ENCODE measurements at regions not wholly inside any gene's neighbourhood (a gene's known extent, or its start where the extent isn't known, plus 50 kb on each side); places are given as distances from the start of the nearest gene placed in this dataset.
"Not testable (repeated sequence)": the region's sequence is repeated elsewhere in the genome, so short reads cannot be mapped to it uniquely, and the experiment has no call there.

DNA sequence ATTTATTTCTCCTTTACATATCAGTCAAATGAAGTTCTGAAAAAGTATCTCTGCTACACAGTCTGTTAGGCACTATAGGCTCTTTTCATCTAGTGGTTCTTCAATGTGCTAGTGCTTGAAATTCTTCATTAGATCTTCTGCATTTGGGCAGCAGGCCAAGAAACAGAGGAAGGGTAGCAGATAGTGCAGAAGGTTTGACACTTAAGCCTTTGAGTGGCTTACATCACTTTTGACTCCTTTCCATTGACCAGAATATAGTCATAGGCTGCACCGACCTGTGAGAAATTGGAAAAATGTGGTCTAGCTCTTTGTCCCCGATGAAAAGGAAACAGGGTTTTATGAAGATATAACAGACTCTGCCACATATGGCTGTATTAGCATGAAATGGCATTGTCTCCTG is 459.5 kb upstream of the PTGER4 start:
- no peak for DNase-seq

DNA sequence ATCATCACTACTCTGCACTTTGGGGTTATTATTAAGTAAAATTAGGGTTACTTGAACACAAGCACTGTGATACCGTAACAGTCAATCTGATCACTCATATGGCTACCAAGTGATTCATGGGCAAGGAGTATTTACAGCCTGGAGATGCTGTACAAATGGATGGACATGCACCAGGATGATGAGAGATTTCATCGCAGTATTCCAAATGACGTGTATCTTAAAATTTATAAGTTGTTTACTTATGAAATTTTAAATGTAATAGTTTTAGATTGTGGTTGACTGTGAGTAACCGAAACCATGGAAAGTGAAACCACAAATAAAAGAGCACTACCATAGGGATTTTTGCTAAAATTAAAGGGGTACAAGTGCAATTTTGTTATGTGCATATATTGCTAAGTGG is 462.2 kb upstream of the PTGER4 start:
- DNase-seq, result no peak

DNA sequence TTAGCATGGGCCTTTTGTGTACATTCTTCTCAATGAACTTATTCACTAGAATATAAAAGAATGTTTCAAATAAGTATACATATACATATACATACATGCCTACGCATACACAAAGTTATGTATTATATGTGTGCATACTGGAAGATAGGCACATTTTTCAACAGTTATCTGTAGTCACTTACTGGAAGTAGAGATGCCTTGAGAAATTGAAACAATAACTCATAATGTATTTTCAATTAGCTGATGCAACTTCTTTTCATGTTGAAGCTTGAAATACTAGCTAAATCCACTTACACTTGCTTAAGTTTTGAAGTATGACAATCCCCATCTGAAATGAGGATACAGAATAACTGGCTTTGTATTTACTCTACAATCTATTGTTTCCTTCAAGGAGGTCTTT is 469.0 kb upstream of the PTGER4 start:
- DNase-seq, result no peak

DNA sequence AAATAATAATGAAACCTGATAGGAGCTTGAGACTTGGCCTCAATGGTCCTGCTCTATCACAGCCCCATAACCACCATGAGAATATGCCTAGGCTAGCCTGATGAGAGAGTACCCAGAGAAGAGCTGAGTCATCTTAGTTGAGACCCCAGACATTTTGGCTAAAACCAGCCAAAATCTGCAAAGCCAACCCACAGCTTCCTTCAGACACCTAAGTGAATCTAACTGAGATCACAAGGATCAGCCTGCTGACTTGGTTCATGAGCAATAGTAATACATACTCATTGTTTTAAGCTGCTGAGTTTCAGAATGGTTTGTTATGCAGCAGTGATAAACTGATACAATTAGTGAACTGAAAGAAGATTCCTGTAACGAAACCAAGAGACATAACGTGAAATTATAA is 473.7 kb upstream of the PTGER4 start:
- DNase-seq, result no peak

DNA sequence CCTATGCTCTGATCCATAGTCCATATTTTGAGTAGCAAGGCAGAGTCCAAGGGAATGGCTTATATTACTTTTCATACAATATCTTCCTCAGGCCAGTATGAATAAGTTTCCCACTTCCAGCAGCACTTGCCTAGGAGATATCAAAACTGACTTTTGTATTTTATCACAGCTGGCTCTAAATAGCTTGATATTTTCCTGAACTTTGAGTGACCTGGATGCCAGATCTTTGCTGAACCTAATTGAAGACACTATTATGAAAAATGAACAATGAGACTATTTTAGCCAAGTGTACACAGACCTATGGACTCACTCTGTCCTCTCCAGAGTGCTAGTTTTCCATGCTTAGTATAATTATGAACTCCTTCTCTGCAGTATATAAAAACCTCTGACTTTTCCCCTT is 475.6 kb upstream of the PTGER4 start:
- no peak for DNase-seq

DNA sequence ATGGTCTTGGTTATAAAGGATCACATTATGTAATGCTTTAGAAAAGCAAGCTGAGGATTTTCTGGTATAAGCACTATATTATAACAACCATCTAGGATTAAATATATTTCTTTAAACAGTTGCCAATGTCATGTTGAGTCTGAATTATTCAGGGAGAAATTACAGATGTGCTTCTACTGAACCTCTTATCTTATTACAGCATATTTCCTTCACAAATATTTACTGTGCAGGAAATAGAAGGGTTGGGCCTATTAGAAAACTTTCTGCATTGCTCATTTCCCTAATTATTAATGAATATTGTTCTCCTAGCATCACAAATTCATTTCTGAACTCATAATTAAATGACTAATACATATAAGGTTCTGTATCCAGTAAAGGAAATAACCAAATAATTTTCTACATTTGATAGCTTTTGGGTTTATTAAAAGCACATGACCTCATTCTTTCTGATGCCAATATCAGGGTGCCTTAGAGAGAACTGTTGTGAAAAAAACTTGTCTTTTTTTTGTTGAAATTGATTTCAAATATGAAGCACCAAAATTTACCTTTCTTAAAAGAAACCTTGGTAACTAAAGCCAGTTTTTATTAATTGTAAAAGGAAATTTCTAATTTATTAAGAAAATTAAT is 476.8 kb upstream of the PTGER4 start:
- DNase-seq, result no peak

DNA sequence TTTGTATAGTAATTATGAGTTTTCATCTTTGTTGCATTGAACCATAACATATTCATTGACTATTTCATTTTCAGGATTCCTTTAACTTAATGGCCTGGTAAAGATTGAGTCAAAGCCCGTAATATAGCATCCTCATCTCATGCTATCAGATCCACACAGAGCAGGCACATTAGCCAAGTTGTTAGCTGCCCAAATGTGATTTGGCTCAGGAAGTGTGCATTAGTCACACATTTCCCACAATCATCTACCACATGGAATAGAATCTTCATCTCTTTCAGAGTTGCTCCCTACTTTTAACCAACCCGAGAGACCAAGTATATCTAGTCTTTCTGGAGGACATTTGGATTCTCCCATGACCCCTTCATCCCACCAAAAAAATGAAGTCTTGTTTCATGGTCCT is 481.0 kb upstream of the PTGER4 start:
- DNase-seq, result no peak

DNA sequence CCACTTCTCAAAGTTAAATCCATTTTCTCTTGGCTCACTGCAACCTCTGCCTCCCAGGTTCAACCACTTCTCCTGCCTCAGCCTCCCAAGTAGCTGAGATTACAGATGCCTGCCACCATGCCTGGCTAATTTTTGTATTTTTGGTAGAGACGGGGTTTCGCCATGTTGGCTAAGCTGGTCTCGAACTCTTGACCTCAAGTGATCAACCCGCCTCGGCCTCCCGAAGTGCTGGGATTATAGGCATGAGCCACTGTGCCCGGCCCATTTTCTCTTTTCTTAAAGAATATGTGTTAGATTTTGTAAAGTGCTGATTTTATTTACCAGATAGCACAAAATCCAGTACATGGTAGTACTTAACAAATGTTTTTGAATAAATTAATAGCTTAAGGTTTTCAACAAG is 484.1 kb upstream of the PTGER4 start:
- not testable (repeated sequence) for DNase-seq

DNA sequence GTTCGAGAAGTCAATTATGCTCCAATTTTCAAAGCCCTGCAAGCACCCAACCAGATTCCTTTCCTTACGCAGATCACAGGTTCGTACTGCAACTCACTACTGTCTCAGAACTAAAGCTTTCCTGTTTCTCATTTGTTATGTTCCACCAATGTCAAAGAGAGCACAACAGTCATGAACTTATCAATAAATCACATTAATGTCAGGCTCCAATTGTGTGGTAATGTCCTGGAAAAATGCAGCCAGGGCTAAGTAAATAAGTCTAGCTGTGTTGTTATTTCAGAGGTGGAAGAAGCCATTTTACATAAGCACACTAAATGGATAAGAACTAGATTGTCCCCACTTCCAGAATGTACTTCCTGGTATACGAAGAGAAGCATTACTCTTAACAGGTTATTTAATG is 488.6 kb upstream of the PTGER4 start:
- no peak for DNase-seq

DNA sequence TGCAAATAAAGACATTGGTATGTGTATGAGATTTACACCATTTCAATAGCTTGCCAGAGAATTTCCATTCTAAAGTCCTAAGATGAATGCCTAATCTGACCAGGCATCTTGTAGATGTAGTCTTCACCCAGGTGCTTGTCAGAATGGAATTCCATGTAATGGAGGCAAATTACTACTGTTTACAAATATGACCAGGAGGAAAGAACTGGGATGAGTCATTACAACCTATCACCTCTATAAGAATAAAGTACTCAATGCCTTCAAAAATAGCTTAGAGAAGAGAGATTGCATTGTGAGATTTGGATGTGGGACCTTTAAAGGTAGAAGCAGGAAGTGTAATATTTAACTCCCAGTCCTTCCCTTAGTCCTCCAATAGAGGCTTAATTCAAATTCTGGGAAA is 507.0 kb upstream of the PTGER4 start:
- DNase-seq, result no peak

DNA sequence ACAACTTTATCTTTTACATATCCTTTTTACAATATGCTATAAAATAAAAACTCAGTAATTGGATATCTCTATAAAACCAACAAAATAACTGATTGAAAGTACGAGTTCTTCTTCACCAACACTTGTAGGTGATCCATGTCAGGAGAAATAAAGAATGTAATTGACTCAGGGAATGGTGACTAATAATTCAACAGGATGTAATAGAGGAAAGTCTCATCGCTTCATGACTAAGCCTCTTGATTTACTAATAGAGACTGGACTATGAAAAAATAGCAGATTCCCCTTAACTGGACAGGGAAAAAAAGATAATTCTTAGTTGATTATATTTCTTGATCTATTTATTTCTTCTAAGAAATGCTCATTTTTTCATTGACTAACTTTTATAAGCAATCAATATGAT is 507.7 kb upstream of the PTGER4 start:
- no peak for DNase-seq

DNA sequence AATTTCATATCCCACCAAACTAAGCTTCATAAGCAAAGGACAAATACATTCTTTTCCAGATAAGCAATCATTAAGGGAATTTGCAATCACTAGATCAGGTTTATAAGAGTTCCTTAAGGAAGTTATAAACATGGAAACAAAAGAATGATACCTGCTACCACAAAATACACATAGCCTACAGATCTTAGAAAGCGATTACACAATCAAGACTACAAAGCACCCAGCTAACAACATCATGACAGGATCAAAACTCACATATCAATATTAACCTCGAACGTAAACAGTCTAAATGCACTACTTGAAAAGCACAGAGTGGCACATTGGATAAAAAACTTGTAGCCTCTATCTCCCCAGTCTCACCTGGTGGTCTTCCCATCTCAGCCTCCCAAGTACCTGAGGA is 512.4 kb upstream of the PTGER4 start:
- DNase-seq, result no peak

DNA sequence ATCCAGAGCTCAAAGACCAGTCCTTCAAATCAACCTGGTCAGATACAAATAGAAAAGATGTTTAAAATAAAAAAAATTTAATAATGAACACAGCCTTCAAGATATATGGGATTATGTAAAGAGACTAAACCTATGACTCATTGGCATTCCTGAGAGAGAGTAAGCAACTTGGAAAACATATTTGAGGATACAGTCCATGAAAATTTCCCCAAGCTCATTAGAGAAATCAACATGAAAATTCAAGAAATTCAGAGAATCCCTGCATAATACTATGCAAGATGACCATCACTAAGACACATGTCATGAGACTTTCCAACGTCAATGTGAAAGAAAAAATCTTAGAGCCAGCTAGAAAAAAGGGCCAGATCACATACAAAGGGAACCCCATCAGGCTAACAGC is 512.9 kb upstream of the PTGER4 start:
- no peak for DNase-seq

DNA sequence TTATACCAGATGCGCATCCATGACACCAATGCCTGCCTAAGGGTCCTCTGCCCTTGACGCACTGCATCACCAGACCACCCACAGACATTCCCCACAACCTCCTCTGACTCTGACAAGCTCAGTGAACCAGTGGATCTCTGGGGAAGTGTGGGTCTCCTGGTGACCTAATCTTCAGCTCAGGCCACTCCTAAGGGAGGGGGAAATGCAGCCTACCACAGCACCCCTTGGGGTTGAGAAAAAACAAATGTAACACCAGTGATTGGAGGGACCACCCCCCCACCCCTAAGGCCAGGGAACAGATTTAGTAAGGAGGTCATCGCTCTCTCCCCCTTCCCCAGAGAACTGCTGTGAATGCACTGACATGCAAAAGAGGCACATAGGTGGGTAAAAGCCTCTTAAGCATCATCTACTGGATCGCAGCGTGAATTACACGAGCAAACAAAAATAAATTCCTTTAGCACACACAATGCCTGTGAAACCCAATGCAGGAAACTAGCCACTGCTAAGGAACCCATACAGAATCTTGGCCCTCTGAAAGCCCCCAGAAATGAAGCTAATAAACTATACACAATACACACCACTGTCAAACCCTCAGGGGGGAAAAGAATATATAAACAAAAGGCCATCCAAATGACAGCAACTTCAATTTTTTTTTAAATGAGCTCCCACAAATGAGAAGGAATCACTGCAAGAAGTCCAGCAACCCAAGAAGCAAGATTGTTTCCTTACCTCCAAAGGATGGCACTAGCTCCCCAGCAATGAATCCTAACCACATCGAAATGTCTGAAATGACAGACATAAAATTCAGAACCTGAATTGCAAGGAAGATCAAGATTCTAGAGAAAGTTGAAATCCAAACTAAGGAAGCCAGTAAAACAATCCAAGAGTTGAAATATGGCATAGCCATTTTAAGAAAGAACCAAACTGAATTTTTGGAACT is 513.7 kb upstream of the PTGER4 start:
- no peak for DNase-seq

DNA sequence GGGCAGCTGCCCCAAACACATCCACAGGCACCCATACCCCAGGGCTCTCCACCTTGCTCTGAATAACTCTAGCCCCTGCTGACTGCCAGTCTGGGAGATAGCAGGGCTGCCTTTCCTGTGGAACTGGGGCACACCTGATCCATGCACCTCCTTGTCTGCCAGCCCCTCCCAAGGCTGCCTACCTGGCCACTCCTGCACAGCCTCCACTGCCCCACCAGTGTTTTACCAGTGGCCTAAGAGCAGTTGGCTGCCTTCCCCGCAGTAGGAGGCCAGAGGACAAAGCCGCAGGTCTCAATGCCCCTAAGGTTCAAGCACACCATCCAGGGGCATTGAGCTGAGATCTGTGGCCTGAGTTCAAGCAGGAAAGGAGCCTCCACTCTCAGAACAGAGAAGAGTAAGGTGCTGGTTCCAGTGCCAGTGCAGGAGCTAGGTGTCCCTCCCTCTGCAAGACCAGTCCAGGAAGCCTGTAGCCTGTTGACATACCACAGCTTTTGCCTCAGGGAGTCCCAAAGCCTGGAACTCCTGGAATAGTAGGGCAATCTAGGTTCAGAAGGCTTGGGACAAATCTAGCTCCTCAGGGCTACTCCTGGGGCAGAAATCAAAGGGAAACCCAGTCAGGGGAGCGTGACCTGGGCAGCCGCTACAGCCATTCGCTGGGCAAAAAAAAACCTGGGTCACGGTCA is 514.5 kb upstream of the PTGER4 start:
- DNase-seq, result no peak

DNA sequence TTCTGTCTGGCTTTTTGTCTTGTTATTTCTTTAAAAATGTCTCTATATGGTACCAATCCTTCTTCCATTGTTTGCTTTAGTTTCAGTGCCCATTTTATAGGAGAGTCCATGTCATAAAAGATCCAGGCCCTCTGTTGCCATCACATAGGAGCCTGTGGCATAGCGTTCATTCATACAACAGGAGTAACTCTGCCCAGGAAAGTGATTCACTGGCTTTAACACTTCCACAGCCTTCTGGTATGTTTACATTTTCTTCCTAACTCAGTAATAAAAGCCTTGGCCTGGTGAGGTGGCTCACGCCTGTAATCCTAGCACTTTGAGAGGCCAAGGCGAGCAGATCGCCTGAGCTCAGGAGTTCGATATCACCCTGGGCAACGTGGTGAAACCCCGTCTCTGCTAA is 519.3 kb upstream of the PTGER4 start:
- DNase-seq, result no peak

DNA sequence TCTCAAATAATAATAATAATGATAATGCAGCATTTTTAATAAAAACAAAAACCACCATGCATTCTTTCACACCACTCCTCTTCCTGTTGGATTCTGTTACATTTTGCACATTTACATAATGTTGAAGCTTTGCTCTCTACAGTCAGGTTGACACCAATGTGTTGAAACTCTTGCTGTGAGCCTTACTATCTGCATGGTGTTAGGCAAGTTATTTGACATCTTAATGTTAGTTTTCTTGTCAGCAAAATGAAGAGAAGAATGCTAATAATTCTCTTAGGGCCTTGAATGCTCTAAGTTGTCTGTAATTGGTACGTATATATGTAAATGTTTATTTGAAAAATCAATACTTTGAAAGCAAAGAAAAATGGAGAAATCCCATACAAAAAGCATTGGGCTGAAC is 525.5 kb upstream of the PTGER4 start:
- no peak for DNase-seq

DNA sequence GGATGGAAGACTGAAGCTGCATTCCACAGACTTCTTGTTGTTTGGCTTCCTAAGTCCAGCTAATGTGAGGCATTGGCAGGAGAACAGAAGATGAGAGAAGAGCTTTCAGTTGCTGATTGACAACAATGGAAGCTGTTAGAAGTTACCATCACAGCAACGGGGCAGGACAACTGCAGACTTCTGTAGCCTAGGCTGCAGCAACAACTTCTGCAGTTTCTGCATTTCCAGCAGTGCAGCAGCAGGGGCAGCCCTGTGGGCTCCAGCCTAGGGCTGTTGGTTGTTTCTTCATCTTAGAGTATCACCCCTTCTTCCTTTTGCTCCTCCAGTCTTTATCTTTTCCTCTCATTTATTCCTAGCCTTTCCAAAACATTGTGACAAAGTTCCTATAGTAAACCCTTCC is 528.8 kb upstream of the PTGER4 start:
- no peak for DNase-seq

DNA sequence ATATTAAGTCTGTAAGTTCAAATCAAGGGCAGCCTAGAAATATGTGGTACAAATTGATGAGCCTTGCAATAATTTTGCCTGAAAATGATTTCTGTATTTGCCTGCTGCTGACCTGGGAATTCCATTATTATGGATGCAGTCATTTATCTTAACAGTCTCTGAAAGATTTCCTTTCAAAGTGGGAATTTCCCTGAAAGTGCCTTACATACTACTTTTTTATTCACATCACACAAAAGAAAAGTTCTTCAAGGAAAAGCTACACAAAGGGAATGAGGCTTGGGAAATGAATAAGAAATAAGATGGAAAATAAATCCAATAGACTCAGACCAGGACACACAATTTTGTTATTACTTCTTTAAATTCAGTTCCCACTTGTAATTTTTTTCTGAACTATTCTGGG is 537.8 kb upstream of the PTGER4 start:
- no peak for DNase-seq

DNA sequence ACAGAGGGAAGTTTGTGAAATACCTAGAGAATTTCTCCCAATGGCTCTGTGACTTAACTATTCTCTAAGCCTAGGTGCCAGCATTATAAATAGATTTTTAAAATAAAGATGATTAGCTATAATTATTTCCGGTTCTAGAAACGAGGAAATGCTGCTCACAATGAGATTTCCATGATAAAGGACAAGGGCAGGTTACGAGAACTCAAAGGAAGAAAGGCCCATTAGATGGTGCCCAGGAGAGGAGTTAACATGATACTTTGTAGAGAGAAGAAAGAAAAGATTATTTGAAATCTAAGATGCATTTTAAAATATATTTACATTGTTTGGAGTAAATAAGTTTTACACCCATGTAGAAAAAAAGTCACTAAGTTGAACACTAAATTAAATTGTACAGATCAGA is 538.3 kb upstream of the PTGER4 start:
- no peak for DNase-seq

DNA sequence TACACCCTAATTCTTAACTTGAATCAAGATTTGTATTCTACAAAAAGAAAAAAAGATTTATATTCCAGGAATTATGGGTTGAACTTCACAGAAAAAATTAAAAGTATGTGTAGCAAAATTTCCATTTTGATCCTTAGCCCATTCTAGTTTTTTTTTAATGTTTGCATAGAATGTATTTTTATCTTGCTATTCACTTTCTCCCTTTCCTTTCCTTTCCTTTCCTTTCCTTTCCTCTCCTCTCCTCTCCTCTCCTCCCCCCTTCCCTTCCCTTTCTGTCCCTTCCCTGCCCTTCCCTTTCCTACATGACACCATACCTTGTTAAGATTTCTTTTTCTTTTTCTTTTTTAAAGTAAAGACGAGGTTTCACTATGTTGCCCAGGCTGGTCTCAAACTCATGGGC is 542.5 kb upstream of the PTGER4 start:
- DNase-seq, result no peak

DNA sequence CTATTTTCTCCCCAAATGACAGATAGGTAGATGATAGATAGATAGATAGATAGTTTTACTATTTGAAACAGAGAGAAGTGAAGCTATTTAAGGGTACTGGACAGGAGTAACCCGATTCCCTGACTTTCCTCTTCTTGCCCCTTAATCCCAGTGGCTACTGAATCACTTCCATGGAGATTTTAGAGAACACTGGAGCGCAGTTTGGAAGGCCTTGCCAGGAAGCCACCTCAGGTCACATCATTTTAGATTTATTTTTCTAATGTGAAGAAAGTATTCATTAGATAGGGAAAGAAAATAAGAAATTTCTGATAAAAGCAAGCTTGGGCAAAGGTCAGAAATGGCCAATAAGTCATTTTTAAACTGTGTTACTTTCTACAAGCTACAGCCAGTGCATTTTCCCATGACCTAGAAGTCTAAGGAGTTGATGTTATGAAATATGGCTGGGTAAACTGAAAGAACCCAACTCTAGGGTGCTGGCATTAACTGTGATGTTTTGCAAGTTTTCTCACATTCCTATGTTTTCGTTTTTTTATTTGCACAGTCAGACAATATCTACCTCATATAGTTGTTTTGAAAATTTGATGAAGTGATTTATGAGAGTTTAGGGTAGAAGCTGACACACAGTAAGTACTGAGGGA is 544.7 kb upstream of the PTGER4 start:
- no peak for DNase-seq

DNA sequence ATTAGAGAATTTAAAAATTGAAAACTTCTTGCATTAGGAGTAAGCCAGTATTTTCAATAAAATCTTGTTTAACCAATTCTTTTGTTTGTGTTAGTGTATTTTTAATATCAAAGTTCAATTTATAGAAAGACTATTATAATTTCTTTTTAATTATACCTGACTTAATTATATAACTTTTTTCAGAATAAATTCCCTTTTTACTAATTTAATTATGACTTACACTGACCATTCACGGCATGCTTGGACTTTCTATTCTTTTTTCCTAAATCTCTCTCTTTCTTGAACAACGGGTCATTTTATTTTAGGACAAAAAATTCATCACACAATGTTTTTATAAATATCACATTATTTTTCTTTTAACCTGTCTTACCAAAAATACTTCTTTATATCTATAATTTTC is 555.3 kb upstream of the PTGER4 start:
- DNase-seq, result no peak

DNA sequence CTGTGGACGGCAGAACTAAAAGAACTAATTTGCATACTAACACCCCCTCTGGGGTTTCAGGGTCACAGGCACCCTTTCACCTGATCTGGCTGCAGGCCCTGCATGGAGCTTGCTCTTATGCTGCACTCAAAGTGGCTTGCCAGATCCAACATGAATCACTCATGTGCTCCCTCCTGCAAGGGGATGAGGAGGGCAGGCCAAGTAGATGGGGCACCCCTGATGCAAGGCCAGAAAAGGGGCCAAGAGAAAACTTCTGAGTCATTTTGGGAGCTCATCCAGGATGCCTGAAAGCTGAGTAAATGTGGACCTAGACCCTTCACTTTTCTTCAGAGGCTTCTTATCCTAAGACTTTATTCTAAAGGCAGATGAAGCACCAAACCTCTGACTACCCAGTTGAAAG is 558.5 kb upstream of the PTGER4 start:
- no peak for DNase-seq
